ENCODE measurements at regions not wholly inside any gene's neighbourhood (a gene's known extent, or its start where the extent isn't known, plus 50 kb on each side); places are given as distances from the start of the nearest gene placed in this dataset.

GRCh38 chr6:86536121-86536520 lies 401.2 kb upstream of the HTR1E start:
- H3K79me2 ChIP-seq (ENCODE audit: control insufficient read depth, insufficient read depth, low read length) = no peaks in the 10 kb centered on the region
- no peak overlapping the region for H3K27ac ChIP-seq (ENCODE audit: insufficient read depth, low read length)
- TF ChIP-seq EZH2 (IDR thresholded peaks at IDR 0.05; ENCODE audit: low read length, missing control alignments) = no peak
- TF ChIP-seq CTCF (conservative IDR thresholded peaks at IDR 0.05 in 1 of 2, IDR thresholded peaks at IDR 0.05 in 1 of 2; ENCODE audit: low read depth in 1 of 2, low read length in 2 of 2) = no peak
- no peak overlapping the region for H2AFZ ChIP-seq (ENCODE audit: low read length)
- no peaks in the 10 kb centered on the region for H3K9me3 ChIP-seq (ENCODE audit: control insufficient read depth, insufficient read depth, low read depth, low read length)
- no peaks in the 10 kb centered on the region for H3K4me1 ChIP-seq (ENCODE audit: control insufficient read depth, extremely low read depth, insufficient read depth, low read length)
- H3K36me3 ChIP-seq (ENCODE audit: control insufficient read depth, insufficient read depth, low read length) = no peaks in the 10 kb centered on the region
- no peaks in the 10 kb centered on the region for H4K20me1 ChIP-seq (ENCODE audit: control insufficient read depth, extremely low read depth, insufficient read depth, low read length)
- H3K4me3 ChIP-seq (replicated peaks in 1 of 4; ENCODE audit: control extremely low read depth in 1 of 4, insufficient read depth in 1 of 4, low read depth in 3 of 4, low read length in 4 of 4) = no peak overlapping the region
- H3K9ac ChIP-seq (ENCODE audit: insufficient read depth, low read length) = no peak overlapping the region
- no peak for DNase-seq (ENCODE audit: low read depth in 2 of 2)
- H3K4me2 ChIP-seq (ENCODE audit: extremely low read depth, insufficient read depth, low read length) = no peak overlapping the region
- no peaks in the 10 kb centered on the region for H3K27me3 ChIP-seq (ENCODE audit: control insufficient read depth, insufficient read depth, low read length)

GRCh38 chr6:86535100-86535499 lies 402.2 kb upstream of the HTR1E start:
- DNase-seq (ENCODE audit: low read depth in 2 of 2) = no peak
- TF ChIP-seq CTCF (conservative IDR thresholded peaks at IDR 0.05 in 1 of 2, IDR thresholded peaks at IDR 0.05 in 1 of 2; ENCODE audit: low read depth in 1 of 2, low read length in 2 of 2) = no peak
- TF ChIP-seq EZH2 (IDR thresholded peaks at IDR 0.05; ENCODE audit: low read length, missing control alignments) = no peak

GRCh38 chr6:86529635-86530034 lies 407.7 kb upstream of the HTR1E start:
- no peaks in the 10 kb centered on the region for H4K20me1 ChIP-seq (ENCODE audit: control insufficient read depth, extremely low read depth, insufficient read depth, low read length)
- no peaks in the 10 kb centered on the region for H3K79me2 ChIP-seq (ENCODE audit: control insufficient read depth, insufficient read depth, low read length)
- H3K27me3 ChIP-seq (ENCODE audit: control insufficient read depth, insufficient read depth, low read length) = no peaks in the 10 kb centered on the region
- H3K9me3 ChIP-seq (ENCODE audit: control insufficient read depth, insufficient read depth, low read depth, low read length) = no peaks in the 10 kb centered on the region
- no peak overlapping the region for H3K27ac ChIP-seq (ENCODE audit: insufficient read depth, low read length)
- DNase-seq (ENCODE audit: low read depth in 2 of 2) = no peak
- TF ChIP-seq CTCF (conservative IDR thresholded peaks at IDR 0.05 in 1 of 2, IDR thresholded peaks at IDR 0.05 in 1 of 2; ENCODE audit: low read depth in 1 of 2, low read length in 2 of 2) (no peak), EZH2 (IDR thresholded peaks at IDR 0.05; ENCODE audit: low read length, missing control alignments) (no peak)
- H3K36me3 ChIP-seq (ENCODE audit: control insufficient read depth, insufficient read depth, low read length) = no peaks in the 10 kb centered on the region
- no peak overlapping the region for H2AFZ ChIP-seq (ENCODE audit: low read length)
- H3K4me1 ChIP-seq (ENCODE audit: control insufficient read depth, extremely low read depth, insufficient read depth, low read length) = no peaks in the 10 kb centered on the region
- H3K9ac ChIP-seq (ENCODE audit: insufficient read depth, low read length) = no peak overlapping the region
- no peak overlapping the region for H3K4me3 ChIP-seq (replicated peaks in 1 of 4; ENCODE audit: control extremely low read depth in 1 of 4, insufficient read depth in 1 of 4, low read depth in 3 of 4, low read length in 4 of 4)
- H3K4me2 ChIP-seq (ENCODE audit: extremely low read depth, insufficient read depth, low read length) = no peak overlapping the region

More at GRCh38 chr6:86535100-86535499, 402.2 kb upstream of the HTR1E start:
- Histone ChIP-seq H3K36me3 (ENCODE audit: control insufficient read depth, insufficient read depth, low read length) (no peaks in the 10 kb centered on the region), H2AFZ (ENCODE audit: low read length) (no peak overlapping the region), H3K9ac (ENCODE audit: insufficient read depth, low read length) (no peak overlapping the region), H4K20me1 (ENCODE audit: control insufficient read depth, extremely low read depth, insufficient read depth, low read length) (no peaks in the 10 kb centered on the region), H3K79me2 (ENCODE audit: control insufficient read depth, insufficient read depth, low read length) (no peaks in the 10 kb centered on the region), H3K27me3 (ENCODE audit: control insufficient read depth, insufficient read depth, low read length) (no peaks in the 10 kb centered on the region), H3K27ac (ENCODE audit: insufficient read depth, low read length) (no peak overlapping the region), H3K4me1 (ENCODE audit: control insufficient read depth, extremely low read depth, insufficient read depth, low read length) (no peaks in the 10 kb centered on the region), H3K9me3 (ENCODE audit: control insufficient read depth, insufficient read depth, low read depth, low read length) (no peaks in the 10 kb centered on the region), H3K4me2 (ENCODE audit: extremely low read depth, insufficient read depth, low read length) (no peak overlapping the region), H3K4me3 (replicated peaks in 1 of 4; ENCODE audit: control extremely low read depth in 1 of 4, insufficient read depth in 1 of 4, low read depth in 3 of 4, low read length in 4 of 4) (no peak overlapping the region)

All from fibroblast of lung (primary cell).